Embryonic facial prominence (tissue), 1 donor: ENCODE measurements at regions not wholly inside any gene's neighbourhood (a gene's known extent, or its start where the extent isn't known, plus 50 kb on each side); places are given as distances from the start of the nearest gene placed in this dataset.
A peak's percentile ranks its signal among the peaks of the same experiment; 100 is the strongest.

Experiments
- DNase-seq: peaks from one replicate; pipeline ENCODE4 v3.0.0-alpha.2; 2016; ENCODE audit errors: extremely low spot score

- no peak for DNase-seq
Measured at GRCh38 chr1:209222826-209223225, 360.7 kb upstream of the CAMK1G start.

- no peak for DNase-seq
Measured at GRCh38 chr1:209223791-209224190, 359.7 kb upstream of the CAMK1G start.

GRCh38 chr1:209224886-209225285 is 358.6 kb upstream of the CAMK1G start:
- DNase-seq = no peak

GRCh38 chr1:209227171-209227570 is 356.3 kb upstream of the CAMK1G start:
- no peak for DNase-seq

- no peak for DNase-seq
Measured at GRCh38 chr1:209227941-209228340, 355.6 kb upstream of the CAMK1G start.

- DNase-seq = no peak
Measured at GRCh38 chr1:209229494-209230061, 353.9 kb upstream of the CAMK1G start.

- no peak for DNase-seq
Measured at GRCh38 chr1:209230314-209230713, 353.2 kb upstream of the CAMK1G start.

- DNase-seq = no peak
Measured at GRCh38 chr1:209231476-209232156, 351.9 kb upstream of the CAMK1G start.

- no peak for DNase-seq
Measured at GRCh38 chr1:209232197-209232596, 351.3 kb upstream of the CAMK1G start.

- no peak for DNase-seq
Measured at GRCh38 chr1:209232759-209233158, 350.8 kb upstream of the CAMK1G start.

GRCh38 chr1:209235166-209235565 is 348.3 kb upstream of the CAMK1G start:
- no peak for DNase-seq

GRCh38 chr1:209238356-209238755 is 345.2 kb upstream of the CAMK1G start:
- DNase-seq = no peak

GRCh38 chr1:209240351-209240750 is 343.2 kb upstream of the CAMK1G start:
- no peak for DNase-seq

- no peak for DNase-seq
Measured at GRCh38 chr1:209241487-209241886, 342.0 kb upstream of the CAMK1G start.

GRCh38 chr1:209248649-209249279 is 334.8 kb upstream of the CAMK1G start:
- peak; percentile 32 for DNase-seq

- no peak for DNase-seq
Measured at GRCh38 chr1:209249280-209249670, 334.2 kb upstream of the CAMK1G start.

- no peak for DNase-seq
Measured at GRCh38 chr1:209249785-209250440, 333.6 kb upstream of the CAMK1G start.

GRCh38 chr1:209250861-209251636 is 332.5 kb upstream of the CAMK1G start:
- no peak for DNase-seq

- no peak for DNase-seq
Measured at GRCh38 chr1:209256766-209257350, 326.7 kb upstream of the CAMK1G start.

- no peak for DNase-seq
Measured at GRCh38 chr1:209257454-209257853, 326.1 kb upstream of the CAMK1G start.

GRCh38 chr1:209260136-209260535 is 323.4 kb upstream of the CAMK1G start:
- no peak for DNase-seq

GRCh38 chr1:209262631-209263030 is 320.9 kb upstream of the CAMK1G start:
- DNase-seq = no peak
